ENCODE measurements at regions not wholly inside any gene's neighbourhood (a gene's known extent, or its start where the extent isn't known, plus 50 kb on each side); places are given as distances from the start of the nearest gene placed in this dataset.

GRCh38 chr14:98227727-98228111, 1044.3 kb downstream of the BCL11B start:
- DNase-seq, result no peak

DNA sequence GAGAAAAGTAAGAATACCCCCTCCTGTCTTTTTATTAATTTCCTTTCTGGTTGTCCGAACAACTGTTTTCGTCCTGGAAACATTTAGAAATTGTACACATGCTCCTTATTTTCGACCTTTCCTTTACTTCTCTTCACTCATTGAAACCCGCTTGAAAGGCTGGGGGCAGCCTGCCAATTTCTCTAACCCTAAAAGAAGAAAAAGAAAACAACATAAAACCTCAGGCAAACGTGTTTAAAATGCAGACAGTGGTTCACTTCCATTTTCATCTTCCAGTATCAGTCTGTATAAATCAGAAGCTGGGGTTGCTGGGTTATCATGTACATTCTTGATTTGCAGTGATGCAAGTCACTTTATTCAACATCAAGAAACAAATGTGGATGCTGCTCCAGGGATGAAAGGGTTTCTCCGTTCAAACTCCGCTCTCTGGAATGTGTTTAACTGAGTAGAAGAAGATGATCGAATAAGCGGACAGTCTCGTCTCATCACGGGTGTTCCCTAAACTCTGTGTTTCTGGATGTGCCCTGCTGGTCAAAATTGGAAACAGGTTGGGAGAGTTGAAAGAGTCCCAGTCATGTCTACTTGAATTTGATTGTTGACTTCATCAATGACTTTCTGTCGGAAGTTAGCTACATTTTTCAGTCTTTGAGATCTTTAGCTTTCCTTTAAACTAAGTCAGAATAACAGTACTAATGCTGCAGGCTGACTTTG, 1042.2 kb downstream of the BCL11B start:
- DNase-seq, result no peak

DNA sequence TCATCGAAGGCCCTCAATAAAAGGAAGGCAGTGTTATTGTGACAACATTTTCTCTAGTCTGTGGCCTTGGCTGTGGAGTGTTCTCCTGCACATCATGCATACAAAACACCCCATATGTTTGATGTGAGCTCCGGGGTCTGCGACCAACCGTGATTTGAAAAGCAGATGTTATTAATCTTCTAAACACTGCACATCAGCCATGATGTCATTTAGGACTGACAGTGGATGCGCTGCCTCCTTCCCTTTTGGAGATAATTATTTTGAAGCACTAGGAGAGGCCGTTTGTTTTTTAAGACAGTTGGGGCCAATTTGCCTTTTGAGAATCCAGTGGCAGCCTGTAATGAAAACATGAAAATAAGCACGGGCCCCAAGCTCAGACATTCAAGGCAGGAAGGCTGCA, 1041.6 kb downstream of the BCL11B start:
- DNase-seq, result no peak

DNA sequence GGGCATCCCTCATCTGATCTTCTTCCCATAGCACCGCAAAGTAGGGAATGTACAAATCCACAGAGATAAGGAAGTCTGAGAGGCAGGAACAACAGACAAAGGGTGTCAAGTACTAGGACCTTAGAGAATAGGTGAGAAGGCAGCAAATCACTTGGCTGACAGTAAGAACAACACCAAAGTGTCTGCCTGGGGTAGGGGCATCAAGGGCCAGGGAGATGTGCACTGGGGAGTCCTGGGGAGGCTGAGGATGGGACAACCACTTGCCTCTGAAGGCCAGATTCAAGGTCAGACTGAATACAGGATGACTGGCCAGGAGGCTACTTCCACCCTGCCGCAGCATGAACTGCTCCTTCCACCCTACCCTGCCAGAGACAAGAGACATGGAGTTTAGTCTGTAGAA, 1040.8 kb downstream of the BCL11B start:
- DNase-seq, result no peak

GRCh38 chr14:98233656-98234055, 1038.3 kb downstream of the BCL11B start:
- no peak for DNase-seq

DNA sequence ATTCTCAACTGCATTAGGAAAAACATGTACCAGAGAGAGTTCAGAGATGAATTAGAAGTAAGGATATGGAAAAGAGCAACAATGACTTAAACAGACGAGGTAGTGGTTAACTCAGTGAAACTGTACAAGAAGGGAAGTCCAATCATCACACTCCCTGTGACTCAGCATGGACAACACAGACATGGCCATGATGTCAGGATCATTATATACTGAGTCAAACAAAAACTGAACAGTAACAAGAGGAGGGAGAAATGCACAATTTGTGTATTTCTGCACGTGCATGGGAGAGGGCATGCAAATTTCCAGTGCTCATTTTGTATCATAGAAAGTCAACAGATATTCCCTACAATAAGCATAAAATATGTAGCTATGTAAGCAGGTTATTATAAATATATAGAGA, 1037.8 kb downstream of the BCL11B start:
- DNase-seq, result no peak

DNA sequence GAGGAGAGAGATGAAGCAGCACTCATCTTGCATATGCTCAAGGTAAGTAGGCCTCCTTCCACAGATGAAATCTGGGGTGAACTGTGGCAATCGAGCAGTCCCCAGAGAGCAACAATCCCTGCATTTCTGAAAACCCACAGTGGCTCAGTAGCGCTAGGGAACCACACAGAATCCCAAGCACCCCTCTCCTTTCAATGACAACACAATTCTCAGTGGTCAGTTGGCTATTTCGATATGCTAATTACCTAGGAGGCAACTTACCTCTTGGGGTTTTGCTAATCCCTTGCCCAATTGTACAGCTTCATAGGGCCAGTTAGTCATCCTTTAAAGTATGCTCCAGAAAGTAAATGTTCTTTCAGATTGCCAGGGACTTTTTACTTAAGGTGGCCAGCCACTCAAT, 1035.7 kb downstream of the BCL11B start:
- no peak for DNase-seq

DNA sequence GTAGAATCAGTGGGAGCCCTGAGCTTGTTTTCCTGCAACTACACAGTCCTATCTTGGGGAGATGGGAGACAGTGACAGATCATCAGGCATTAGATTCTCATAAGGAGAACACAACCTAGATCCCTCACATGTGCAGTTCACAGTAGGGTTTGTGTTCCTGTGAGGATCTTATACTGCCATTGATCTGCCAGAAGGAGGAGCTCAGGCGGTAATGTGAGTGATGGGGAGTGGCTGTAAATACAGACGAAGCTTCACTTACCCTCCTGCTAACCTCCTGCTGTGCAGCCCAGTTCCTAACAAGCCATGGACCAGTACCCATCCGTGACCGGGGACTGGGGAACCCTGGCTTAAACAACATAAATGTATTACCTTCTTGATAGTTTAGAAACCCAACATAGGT, 1034.1 kb downstream of the BCL11B start:
- no peak for DNase-seq

DNA sequence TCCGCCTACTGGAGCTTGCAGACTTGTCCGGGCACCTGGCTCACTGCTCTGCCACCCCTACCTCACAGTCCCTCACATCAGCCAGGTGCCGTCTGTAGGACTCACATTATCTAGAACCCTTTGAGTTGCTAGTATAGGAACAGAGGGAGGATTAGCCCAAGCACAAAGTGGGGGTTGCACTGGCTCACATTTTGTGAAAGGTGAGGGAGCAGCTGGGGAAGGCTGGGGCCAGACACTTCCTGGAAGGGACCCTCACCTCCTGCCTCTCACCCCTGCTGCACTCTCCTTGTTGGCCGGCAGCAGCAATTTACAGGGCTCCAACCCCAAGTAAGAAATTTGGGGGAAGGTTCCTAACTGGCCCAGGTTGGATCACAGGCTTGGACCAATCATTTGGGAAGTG, 1031.6 kb downstream of the BCL11B start:
- DNase-seq, result no peak

GRCh38 chr14:98242903-98243302, 1029.1 kb downstream of the BCL11B start:
- DNase-seq, result no peak

DNA sequence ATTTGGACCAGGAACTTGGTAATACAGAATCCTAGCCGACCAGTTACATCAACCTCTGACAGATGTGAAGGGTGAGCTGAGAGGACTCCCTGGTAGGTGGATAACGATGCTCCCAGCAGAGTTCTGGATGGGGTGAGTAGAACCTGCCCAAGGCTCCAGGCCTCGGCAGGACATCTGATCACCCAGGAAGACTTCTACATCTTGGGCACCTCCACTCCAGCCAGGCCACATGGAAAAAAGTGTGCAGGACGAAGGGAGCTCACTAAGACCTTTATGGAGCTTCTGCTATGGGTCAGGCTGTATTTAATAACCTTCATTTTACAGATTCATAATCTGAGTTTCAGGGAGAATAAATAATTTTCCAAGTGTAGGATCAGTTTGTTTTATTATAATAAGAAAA, 1028.7 kb downstream of the BCL11B start:
- DNase-seq, result no peak

DNA sequence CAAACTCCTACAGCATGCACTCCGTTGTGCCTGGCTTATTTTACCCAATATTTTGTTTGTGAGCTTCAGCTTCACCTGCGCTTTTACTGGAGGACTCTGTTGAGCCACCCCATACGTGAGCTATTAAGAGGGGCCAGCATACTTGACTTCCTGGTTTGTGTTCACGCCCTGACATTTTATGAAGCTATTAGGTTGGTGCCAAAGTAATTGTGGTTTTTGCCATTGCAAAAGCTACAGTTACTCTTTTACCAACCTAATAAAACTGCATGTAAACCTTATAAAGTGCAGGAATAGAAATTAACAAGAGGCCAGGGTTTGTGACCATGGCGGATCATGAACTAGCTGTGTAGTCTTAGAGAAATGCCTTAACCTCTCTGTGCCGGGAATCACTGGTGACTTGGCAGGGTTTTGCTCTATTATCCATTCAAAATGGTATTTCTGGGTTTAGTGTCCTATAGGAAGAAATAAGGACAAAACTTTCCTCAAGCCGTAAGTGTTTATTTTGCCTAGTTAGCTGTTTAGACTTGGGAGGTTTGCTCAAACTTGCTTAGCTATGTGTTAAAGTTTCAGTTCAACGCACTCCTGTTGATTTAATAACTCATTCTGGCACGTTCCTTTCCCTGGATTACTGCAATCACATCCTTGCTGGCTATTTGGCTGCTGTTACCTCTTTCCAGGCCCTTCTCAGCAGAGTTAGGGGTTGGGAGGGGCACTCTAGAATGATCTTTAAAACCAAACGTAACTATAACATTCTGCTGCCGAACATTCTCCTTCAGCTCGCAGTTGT, 1027.6 kb downstream of the BCL11B start:
- DNase-seq, result no peak

GRCh38 chr14:98244966-98245569, 1026.9 kb downstream of the BCL11B start:
- DNase-seq, result no peak

- DNase-seq, result no peak
Measured at GRCh38 chr14:98249057-98249456, 1022.9 kb downstream of the BCL11B start.

DNA sequence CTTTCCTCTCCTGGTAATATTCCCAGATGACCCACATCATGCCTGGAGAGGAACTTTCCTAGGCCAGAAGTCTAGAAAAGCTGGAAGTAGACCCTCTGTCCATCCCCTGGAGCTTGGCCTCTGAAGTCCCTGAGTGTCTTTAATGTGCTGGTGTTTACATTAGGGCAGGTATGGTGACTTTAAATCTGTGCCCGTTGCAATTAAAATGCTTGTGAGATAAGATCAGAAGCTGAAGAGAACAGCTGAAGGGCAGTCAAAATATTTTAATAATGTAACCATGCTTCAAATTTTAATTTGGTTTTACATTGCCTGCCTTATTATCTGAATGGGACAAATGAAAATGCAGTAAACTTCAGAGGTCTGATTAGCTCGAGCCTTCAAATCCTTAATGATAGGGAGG, 1022.5 kb downstream of the BCL11B start:
- DNase-seq, result no peak

DNA sequence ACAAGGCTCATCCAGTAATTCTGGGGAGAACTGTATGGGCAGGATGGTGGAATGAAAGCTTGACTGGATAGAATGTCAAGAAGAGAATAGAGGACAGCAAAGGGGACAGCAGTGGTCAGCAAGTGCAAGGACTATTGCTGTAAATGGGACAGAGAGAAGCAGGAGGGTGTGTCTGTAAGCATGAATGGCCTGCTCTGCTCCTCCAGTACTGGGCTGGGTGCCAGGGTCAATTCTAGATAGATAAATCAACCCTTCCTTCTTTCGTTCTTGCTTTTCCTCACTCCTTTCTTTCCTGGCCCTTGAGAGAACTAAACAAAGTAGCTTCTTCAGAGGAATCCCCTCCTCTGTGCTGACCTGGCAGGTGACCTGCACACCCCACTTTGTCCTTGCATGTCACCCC, 1019.2 kb downstream of the BCL11B start:
- DNase-seq, result no peak

- no peak for DNase-seq
Measured at GRCh38 chr14:98259881-98260280, 1012.1 kb downstream of the BCL11B start.

- DNase-seq, result no peak
Measured at GRCh38 chr14:98262566-98262965, 1009.4 kb downstream of the BCL11B start.

DNA sequence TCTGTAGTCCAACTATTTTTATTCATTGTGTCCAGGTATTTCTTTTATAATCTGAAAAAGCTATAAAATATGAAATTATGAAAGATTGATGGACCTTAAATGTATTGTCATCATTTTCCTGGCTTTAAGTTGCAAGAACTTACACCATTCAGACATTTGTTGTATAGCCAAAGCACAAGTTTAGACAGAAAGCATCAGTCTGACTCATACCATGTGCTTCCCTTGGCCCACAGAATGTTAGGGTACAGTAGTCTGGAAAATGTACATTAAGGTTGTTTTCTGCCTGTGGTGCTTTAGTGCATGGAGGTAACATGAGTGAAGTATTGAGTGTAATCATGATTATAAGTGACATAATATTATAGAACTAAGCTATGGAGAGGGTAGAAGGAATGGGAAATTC, 1002.5 kb downstream of the BCL11B start:
- no peak for DNase-seq

DNA sequence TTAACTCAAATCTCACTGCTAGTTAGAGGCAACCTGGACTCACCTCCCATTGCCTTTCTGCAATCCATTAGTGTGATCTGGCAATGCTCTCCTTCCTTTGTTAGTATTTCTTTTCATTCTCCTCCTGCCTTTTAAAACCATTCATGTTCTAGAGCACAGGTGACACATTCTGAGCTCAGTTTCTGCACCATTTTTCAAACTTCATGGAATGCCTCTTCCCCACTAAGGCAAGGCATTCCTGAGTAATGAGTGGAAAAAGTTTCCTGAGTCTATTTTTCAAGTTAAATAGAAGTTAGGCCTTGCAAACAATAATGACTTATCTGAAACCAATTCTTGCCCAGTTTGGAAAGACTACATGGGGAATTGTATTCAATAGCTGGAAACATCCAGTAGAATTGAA, 1001.8 kb downstream of the BCL11B start:
- no peak for DNase-seq

- DNase-seq, result no peak
Measured at GRCh38 chr14:98274596-98274995, 997.4 kb downstream of the BCL11B start.

GRCh38 chr14:98278800-98279199, 993.2 kb downstream of the BCL11B start:
- DNase-seq, result no peak

DNA sequence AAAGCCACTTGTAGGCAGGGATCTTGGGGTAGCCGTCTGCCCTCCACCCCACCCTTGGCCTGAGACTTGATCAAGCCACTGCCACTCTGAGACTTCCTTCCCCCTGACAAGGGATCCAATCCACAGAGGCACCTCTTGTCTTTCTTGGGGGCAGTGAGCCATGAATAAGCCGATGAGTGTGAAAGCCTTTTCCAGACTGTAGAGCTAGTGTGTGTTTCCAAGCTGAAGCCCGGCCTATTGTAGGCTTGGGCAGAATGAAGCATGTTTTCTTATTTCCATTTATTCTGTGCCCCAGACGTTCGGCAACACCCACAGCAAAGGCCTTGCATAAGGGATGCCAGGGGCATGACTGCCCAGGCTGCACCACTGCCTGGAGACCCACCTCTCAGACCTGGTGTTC, 991.6 kb downstream of the BCL11B start:
- no peak for DNase-seq

DNA sequence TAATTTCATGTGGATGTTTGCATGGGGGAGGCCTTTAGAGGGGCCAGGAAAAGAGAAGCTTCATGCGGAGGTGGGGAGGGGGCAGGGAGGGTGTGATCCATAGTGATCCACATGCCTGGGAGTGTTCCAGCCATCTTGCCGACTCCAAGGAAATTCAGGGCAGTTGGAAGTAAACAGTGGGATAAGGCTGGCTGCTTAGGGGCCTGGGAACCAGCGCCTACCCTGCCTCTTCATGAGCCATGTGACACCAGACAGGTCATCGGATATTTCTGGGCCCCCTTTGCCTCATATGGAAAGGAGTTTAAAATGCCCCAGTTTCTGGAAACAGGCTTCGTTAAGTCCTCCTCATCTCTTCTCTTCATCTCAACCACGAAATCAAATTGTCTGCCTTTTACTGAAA, 983.2 kb downstream of the BCL11B start:
- no peak for DNase-seq

Data from Kasumi-1 (cell line).